Stimulated activated CD4-positive, alpha-beta T cell treated with anti-CD3 and anti-CD28 coated beads, Interleukin-15, amount 100 ng/mL, for 24 hours (primary cell): ENCODE measurements at regions not wholly inside any gene's neighbourhood (a gene's known extent, or its start where the extent isn't known, plus 50 kb on each side); places are given as distances from the start of the nearest gene placed in this dataset.

Source experiments
- DNase-seq: peaks from one replicate; pipeline ENCODE4 v3.0.0-alpha.2; 2020

DNA sequence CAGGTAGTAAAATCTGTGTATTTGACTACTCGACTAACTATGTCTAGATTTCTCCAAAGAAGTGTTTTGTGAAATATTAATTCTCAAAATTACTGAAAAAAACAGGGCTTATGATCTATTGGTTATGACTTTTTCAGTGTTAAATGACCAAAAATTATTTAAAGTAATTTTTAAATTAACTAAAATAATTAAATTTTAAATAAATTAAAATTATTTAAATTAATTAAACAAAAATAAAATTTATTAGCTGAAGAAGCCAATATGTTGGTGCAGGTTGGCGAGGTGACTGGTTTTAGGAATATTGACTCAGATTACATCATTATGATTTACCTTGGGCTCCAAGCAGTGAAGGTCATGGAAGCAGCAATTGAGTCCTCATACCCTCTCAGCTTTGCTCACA is 483.2 kb downstream of the PTPRC start:
- DNase-seq, result no peak

DNA sequence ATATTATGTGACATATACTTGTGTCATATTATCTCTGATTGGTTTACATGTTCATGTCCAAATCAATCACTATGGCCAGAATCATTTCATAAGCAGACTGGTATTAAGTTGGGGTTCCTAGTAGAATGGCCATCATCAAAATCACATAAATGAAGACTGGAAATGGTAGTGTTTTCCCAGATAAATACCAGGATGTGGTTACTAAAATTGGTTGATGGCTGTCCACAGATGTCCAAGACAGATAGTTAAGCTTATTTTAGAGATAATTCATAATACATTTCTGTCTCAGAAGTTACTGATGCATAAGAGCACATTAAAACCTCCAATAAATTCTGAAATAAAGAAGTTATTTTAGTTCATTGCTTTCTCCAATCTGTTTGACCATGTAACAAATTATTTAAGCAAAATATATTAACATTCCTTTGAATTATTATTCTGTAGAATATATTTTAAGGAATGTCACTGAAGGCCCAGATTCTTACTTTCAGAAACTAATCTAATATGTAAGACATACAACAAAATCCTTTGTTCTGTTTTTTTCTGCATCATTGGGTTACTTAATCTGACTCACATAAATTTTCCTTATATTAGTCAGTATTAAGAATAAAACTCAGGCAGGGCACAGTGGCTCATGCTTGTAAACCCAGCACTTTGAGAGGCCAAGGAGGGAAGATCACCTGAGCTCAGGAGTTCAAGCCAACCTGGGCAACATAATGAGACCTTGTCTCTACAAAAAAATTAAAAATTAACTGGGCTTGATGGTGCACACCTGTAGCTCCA is 483.9 kb downstream of the PTPRC start:
- DNase-seq, result no peak

DNA sequence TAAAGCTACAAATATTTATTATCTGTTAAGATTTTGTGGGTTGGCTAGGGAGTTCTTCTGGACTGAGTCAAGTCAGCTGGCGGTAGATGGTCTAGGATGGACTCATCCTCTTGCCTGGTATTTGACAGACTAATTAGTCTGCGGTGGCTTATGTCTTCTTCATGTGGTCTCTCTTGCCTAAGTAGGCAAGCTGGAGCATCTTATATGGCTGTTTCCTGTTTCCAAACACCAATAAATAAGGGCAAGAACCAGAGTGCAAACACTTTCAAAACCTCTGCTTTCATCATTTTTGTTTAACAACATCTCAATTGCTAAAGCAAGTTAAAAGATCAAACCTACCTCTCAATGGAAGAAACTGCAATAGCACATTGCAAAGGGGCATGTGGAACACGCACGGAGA is 484.8 kb downstream of the PTPRC start:
- no peak for DNase-seq

DNA sequence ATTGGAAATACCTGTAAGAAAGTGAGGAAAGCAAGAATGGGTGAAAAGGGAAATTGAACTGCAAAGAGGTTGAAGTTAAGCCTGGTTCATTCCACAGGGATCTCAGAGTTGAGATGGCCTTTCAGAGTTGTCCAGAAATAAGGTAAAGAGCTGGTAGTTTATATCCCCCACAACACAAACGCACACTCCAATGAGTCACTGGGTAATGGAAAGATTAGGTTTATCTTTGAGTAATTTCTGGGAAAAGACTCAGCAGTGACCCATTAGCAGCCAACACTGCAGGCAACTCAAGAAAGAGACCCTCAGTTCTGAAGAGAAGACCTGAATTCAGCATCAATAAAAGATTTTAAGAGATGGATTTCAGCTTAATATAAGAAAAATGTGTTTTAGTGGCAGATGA is 485.5 kb downstream of the PTPRC start:
- DNase-seq, result no peak

DNA sequence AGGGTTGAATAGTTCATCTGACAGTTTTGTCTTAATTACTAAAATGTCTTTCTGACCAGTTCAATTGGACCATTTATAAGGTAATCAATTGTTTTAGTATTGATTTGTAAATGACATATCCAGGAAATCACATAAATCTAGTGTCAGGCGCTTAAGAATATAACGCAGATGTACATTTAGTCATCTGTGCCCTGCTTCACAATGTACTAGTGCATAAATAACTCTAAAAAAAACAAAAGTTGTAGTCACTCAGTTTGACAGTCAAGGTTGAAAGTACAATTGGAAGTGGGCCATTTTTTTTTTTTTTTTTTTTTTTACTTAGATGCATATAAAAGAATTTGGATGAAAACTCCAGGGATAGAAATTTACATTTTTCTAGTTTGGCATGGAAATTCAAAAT is 490.4 kb downstream of the PTPRC start:
- DNase-seq, result no peak

DNA sequence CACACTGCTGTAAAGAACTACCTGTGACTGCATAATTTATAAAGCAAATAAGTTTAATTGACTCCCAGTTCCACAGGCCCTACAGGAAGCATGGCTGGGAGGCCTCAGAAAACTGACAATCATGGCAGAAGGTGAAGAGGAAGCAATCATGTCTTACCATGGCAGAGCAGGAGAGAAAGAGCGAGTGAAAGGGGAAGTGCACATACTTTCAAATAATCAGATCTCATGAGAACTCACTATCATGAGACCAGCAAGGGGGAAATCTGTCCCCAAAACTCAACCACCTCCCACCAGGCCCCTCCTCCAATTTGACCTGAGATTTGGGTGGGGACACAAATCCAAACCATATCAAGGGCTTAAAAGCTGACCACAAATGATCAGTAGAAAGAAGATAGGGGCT is 493.2 kb downstream of the PTPRC start:
- DNase-seq, result no peak

DNA sequence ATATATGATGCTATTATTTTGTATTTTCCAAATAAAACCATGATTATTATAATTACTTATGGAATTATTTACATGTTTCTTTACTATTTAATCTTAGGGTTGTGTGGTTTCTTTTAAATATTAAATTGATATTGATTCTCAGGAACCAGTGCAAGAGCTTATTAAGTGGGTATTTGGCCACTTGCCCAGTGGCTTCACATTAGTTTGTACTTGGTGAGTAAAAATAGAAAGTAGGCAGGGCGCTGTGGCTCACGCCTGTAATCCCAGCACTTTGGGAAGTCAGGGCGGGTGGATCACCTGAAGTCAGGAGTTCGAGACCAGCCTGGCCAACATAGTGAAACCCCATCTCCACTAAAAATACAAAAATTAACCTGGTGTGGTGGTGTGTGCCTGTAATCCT is 497.1 kb downstream of the PTPRC start:
- no peak for DNase-seq

DNA sequence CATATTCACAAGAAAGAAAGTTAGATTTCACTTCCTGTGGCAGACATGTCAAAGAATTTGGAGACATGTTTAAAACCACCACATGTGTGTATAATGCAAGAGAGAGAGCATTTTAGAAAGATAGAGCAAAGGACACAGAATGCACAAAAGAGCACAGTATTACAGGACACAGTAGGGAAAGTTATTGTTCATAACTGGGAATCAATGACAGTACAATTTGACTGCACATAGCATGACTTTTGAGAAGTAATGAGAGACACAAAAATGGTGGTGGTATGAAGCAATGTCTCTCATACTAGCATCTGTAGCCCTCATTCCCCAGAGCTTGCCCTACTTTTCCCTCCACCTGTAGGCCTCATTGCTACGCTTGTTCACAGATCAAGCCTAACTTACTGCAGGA is 499.2 kb downstream of the PTPRC start:
- DNase-seq, result no peak

DNA sequence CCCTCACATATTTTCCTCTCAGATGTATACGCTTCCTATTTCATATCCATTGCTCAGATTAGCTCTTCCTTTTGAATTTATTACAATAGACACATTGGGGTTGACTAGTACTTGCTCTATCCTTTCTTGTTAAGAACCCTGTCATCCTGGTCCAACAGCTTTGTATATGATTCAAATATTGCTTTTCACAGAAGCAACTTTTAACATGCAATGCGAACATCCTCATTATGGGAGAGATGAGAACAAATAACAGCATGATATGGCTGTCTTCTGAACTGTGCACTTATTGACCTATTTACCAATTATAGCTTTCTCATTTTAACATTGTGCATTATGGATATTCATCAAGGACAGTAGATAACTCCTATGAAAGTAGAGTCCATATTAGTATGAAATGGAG is 510.8 kb downstream of the PTPRC start:
- no peak for DNase-seq

DNA sequence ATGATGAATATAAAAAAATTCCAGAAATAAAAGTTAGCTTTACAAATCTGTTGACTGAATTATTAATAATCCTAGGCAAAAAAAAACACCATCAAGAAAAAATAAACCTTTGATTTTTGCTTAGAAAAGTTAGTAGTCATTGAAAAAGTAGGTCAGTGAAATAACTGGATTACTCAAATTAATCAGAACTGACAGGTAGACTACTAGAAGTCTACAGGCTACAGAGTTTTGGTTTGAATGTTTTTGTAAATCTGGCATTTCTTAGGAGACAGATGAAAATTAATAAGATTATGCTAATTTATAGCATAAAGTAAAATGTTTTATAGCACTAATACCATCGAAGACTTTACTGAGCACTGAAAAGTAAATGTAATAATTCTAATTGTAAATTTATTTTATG is 511.9 kb downstream of the PTPRC start:
- no peak for DNase-seq

DNA sequence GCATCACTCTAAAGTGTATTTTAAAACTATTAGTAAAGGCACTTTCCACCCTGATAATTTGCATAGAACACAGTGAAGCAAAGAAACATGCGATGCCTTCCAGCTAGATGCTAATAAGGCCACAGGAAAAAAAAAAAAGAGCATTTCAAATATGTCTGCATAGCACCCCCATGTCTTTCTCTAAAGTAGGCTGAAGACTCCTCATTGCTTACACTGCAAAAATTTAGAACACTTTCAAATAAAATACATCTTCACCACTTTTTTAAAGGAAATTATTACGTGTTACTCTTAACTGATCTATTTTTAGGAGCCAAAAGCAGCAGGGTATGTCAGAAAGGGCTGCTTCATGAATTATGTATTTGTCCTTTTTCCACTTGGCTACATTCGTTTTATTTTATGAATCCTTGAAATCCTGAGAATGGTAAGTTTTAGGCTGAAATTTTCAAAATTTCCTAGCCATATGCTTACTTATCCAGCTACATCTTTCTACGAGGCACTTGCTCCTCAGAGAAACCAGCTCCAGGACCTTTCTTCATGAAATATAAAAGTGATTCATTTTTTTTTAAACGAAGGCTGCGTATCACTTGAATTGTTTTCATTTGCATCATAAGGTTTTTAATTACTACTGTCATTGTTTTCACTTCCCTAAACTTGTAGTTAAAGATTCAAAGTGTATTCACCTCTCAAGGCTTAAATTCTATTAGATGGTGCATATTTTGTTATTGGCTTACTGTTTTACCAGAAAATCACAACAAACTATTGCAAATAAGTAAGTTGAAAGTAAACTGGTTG is 513.0 kb downstream of the PTPRC start:
- DNase-seq, result no peak

DNA sequence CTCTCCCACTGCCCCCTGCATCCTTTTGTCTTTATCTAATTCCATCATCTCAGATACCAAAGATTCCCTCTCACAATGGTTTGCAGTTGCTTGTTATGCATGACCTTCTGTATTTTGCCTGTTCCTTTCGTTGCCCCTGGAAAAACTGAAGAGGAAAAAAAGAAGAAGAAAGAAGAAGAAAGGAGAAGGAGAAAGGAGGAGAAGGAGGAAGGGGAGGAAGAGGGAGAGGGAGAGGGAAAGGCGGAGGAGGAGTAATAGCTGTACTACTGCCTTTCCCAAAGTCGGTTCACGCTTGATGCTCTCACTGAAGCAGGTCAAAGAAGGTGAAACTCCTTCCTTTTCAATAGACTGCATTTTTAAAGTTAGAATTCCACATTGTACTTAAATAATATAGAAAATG is 513.8 kb downstream of the PTPRC start:
- no peak for DNase-seq

DNA sequence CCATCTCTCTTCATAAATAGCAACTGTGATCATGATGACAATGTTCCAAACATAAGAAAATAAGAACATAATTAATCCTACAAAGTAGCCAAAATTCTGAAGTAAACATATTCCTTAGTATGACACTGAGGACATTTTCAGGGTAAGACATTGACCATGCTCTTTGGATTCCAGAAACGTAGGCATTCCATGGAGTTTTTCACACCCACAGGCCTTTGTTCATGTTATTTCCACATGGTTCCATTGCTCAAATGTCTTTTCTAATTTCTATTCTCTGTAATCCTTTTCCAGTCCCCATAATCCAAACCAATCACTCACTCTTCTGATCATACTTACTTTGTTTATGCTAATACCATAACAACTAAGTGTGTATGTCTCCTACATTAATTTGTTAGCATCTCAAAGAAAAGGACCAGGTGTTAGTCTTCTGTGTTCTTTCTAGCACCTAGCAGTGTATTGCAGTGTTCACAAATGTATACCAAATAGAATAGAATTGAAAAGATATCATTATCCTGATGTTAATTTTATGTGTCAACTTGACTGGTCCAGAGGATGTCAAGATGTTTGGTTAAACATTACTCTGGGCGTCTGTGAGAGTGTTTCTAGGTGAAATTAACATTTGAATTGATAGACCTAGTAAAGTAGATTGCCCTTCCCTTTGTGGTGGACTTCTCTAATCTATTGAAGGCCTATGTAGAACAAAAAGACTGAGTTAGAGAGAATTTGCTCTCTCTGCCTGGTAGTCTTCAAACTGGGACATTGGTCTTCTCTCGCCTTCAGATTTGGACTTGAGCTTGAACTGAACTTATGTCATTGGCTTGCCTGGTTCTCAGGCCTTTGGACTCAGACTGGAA is 516.6 kb downstream of the PTPRC start:
- DNase-seq, result no peak

DNA sequence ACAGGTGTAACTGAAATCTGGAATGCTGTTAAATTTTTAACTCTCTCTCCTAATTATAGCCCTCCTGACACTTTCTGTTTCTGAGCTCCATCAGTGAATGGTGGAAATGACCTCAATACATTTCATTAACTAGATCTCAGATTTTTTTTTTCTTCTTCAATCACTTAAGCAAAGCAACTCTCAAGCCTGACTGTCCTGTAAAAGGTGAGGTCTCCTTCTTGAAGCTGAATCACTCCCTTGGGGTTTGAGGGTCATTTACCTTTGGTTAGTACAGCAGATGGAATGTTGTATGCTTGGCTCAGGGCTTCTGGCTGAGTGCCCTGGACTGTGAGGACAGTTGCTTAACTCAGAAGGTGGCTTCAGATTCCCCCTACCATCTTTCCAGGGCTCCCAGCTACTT is 518.7 kb downstream of the PTPRC start:
- no peak for DNase-seq

DNA sequence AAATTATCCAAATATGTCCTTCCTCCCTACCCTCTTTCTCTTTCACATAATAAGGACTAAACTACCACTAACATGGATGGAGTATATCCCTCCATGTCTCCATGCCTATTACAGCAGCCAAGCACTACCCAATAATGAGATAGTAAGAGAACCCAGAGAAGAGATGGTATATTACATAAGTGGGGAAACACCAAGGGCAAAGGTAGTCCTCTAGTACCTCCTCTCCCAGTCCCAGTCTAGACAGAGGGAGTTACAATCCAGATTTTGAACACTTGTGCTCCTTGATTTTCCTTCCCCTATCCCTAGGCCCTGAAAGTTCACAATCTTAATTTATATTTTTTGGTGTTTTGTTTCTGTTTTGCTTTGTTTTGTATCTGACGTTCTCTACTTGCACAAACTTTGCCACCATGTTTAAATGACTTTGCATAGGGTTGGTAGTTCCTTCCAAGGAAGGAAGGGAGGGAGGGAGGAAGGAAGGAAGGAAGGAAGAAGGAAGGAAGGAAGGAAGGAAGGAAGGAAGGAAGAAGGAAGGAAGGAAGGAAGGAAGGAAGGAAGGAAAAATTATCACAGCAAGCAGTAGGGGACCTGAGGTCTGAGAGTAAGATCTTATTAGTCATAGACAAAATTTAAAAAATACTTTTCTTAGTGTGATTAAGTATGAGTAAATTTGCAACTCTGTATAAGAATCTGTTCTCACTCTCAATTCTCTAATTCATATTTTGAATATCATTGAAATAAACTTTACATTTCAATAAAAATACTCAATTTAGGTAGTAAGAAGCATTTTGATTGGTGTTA is 521.9 kb downstream of the PTPRC start:
- no peak for DNase-seq

DNA sequence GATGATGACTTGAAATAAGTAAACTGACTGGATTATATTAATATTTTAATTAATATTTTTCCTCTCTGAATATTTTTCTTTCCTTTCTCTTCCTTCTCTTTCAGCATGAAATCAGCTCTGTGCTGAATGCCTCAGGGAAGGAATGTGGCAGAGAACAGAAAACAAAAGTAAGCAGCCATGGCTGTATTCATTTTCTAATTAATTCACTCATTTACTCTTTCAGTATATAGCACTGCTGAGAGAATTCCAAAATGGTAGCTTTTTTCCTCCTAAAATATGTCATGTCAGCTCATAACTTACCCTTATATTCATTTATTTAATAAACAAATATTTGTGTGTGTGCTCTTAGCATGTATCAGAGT is 522.5 kb downstream of the PTPRC start:
- no peak for DNase-seq

DNA sequence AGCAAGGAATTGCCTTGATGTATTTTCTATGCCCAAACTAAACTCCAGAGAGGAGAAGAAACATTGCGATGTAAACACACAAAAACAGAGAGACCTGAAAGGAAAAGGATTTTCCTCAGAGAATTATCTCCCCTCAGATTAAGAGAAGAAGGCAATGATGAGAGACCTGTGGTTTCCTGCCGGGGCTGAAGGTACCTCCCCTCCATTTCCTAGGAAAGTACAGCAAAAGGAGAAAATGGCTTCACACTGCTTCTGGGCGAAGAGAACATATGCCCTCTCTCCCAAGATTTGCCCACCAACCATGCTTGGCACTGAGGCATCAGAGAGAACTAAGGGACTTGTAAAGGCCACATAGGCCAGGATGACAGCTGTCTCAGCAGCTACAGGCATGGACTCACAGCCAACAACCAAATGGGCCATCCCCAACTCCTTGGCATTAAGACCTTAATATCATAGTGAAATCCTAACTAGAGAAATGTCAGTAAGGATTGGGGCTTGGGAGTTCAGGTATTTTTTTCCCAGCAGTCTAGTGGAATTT is 523.0 kb downstream of the PTPRC start:
- peak; percentile 22 for DNase-seq

DNA sequence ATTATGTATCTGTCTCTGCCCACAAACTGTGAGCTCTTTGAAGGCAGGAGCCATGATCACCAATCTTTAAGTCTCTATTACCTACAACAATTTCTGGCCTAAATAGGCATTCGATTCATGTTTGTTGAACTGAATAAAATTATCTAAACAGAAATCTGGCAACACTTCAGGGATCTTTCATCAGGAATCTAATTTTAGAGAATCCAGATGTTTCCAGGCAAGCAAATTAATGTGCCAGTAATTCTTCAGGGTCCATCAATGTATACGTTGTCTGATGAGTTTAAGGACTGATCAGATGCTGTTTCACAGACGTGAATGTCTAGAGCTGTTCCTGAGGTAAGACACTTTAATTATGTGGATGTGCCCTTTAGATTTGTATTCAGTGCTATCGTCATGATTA is 524.4 kb downstream of the PTPRC start:
- no peak for DNase-seq

DNA sequence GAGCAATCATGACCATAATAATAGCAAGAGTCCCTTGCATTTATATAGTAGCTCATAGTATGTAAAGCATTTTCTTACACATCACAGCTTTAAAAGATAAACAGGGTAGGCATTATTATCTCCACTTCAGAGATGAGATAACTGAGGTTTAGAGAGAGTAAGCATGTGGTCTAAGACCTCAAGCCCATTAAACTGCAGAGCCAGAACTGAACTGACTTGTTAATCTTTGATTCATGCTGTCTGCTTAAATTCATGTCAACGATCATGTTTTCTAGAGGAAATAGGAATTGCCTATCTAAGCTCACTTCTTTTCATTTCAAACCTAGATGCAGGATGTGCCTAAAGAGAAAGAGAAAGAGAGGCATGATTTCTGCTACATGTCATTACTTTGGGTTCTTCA is 524.8 kb downstream of the PTPRC start:
- DNase-seq, result no peak

DNA sequence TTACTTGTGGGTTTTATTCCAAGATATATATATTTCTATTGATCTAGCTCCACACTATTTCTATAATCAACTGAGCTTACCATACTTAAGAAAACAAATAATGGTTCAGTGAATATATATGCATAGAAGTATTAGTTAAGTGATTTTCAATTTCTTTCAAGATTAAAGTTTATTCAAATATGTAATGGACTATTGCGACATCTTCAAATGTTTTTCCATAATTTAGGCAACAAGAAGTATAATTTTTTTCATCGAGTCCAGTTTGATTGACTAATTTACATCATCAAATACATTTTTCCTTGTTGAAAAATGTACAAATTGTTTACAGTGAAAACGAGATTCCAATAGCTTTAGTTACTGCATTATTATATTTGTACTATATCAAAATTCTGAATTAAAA is 528.6 kb downstream of the PTPRC start:
- DNase-seq, result no peak

DNA sequence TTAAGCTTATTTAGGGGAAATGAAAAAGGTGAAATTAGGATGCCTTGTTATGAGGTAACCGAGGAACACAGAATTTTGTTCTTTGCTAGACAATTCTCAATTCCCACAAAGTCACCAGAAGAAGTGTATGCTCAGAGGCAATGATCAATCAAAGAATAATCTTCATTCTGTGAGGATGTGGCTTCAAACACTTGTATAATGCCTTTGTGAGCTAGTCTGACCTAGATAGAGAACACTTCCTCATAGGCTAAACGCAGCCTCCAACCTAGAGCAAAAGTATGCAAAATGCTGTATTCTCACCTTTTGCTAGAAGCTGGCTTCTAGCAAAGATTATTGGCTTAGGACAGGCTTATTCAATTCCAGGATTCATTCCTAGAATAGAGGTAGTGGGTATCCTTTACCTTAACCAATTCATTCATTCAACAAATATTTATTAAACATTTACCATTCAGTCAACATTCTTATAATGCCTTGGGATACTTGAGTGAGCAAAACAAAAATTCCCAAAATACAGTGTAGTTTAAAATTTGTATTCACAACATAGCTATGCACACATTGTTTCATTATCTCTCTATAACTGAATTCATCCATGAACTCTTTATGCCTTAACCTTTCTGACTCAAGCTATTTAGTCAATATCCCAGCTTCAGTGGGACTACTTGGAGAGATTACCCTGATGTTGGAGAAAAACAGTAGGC is 530.2 kb downstream of the PTPRC start:
- DNase-seq, result no peak

DNA sequence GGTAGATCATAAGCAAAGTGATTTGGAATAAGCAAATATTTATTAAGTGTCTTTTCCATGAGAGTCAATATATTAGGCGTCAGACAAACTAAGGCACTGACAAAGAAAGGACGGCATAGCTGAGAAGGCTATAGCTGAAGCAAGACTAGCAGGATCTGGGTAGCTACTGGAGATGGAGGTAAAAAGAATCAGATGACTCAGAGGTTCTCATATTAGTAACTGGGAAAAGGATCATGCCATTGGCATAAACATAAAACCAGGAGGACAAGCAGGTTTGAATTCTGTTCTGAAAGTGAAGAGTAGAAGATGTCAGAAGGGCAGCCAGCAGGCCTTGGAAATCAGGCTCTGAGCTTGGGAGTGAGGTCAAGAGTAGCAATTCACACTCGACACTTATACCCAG is 531.9 kb downstream of the PTPRC start:
- DNase-seq, result no peak
